DMS 273 treated with DMSO at 0.1 percent for 48 hours (cell line): ENCODE measurements at regions not wholly inside any gene's neighbourhood (a gene's known extent, or its start where the extent isn't known, plus 50 kb on each side); places are given as distances from the start of the nearest gene placed in this dataset.
"Not testable (repeated sequence)": the region's sequence is repeated elsewhere in the genome, so short reads cannot be mapped to it uniquely, and the experiment has no call there.

Experiments
- DNase-seq: peaks from one replicate; lab custom pipeline; 2025; lab: John Stamatoyannopoulos, UW

DNA sequence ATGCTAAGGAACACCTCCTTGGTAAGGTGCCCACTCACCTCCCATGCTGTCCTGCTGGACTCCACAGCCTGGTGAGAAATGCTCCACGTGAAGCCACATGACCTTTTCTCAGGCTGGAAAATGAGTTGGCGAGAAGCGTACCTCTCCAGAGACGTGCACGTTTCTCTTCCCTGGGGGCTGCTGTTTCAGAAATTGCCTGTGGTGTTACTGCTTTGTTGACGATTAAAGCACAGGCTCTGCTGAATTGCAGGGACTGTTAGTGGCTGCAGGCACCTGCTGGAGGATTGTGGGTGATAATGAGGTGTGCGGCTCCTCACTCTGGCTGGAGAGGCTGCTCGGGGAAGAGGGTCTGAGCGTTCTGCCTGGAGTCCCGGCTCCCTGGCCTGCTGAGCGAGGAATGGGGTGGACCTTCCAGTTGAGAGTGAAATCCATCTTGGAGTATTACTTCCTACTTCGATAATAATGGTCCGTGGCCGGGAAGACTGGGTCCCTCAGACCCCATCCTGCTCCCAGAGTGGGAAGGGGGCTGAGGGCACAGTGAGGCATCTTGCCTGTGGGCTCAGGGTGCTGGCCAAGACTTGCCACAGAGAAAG, 199.3 kb upstream of the HDAC4 start:
- DNase-seq: no peak

DNA sequence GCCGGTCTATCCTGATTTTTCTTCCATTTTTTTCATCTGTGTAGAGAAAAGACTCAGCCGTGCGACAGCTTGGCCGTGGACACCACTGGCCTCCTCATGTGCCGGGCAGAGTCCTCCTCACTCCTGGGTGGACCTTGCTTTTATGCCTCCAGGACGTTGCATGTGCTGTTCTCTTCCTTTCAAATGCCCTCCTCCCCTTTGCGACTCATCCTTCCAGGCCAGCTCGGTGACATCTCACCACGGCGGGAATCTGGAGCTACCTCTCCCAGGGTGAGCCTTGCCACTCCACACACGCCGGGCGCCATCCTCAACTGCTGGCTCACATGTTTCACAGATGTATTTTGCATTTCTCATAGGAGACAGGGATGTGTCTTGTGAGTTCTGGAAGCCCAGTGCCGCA, 198.5 kb upstream of the HDAC4 start:
- DNase-seq: no peak

DNA sequence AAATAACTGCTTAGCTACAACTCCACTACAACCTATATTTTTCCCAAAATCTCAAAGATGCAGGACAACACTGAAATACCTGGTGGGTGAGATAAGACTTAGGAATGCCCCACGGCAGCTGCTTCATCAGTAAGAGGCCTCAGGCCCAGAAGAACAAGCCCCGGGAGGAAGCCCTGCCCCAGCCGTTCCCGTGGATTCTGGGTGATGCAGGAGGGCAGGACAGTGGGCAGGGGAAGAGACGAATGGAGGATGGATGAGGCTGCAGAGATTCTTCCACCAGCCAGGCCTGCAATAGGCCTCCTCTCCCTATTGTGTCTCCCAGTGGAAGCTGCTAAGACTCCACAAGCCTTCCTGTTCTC, 197.9 kb upstream of the HDAC4 start:
- no peak for DNase-seq

DNA sequence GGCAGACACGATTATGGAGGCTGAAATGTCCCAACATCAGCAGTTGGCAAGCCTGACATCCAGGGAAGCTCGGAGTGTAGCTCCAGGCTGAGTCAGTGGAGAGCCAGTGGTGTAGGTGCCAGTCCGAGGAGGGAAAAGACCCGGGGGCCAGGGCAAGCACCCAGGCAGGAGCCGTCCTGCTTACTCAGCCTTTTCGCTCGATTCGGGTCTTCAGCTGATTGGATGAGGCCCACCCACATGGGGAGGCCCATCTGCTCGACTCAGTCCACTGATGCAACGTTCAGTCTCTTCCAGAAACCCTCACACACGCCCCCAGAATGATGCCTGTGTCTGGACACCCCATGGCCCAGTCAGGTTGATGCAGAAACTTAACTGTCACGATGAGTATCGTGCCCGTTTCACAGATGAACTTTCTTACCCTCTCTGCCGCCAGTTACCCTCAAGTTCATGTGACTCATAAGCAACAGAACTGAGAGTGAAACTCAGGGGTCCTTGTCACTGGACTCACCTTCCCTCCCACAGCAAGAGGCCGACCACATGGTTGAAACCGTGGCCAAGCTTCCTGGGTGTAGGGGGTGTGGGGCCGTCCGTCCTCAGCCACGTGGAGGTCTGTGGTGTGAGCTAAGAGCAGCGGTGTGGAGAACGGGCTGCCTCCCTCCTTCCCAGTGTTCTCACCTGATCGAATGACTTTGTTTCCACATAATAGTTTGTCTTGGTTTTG, 197.4 kb upstream of the HDAC4 start:
- DNase-seq: no peak

DNA sequence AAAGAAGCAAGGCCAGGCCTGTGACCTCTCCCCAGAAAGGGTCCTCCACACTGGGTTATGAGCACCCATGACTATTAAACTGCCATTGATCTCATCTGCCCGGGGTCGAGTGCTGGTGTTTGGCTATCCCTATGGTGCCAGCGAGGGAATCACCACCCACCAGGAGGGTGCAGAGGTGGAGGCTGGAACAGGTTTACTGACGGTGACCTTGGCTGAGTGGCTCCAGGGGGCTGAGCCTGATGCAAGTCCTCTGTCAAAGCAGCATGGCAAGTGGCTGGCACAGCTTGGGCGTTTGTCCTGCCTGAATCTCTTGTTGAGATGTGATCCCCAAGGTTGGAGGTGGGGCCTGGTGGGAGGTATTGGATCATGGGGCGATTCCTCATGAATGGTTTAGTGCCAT, 196.4 kb upstream of the HDAC4 start:
- no peak for DNase-seq

DNA sequence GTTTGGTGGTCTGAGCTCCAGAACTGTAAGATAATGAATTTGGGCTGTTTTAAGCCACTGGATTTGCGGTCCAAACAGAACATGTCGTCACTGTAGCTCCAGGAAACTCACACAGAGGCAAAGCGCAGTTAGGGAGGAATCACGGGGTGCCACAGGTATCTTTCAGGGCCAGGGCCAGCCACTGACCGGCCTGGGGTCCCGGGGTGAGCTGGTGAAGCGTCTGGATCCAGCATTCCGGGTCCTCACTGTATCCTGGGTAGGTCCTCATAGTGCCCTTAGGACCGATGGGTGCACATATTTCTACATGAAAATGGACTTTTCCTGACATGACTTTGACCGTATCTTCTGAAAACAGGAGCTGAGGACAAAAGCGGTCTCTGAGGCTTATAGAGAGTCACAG, 196.0 kb upstream of the HDAC4 start:
- no peak for DNase-seq

DNA sequence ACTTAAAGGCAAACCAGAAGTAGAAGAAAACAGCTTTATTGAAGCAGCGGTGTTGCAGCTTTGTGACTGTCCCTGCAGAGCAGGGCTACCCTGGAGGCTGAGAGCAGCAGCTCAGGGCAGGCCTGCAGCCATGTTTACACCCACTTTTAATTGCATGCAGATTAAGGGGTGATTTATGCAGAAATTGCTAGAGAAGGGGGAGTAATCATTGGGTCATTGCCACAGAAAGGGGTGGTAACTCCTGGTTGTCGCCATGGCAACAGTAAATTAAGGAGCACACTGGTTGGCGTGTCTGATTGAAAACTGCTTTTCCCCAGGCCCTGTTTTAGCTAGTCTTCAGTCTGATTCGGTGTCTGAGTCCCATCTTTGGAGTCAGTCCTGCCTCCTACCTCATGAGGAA, 195.4 kb upstream of the HDAC4 start:
- no peak for DNase-seq

DNA sequence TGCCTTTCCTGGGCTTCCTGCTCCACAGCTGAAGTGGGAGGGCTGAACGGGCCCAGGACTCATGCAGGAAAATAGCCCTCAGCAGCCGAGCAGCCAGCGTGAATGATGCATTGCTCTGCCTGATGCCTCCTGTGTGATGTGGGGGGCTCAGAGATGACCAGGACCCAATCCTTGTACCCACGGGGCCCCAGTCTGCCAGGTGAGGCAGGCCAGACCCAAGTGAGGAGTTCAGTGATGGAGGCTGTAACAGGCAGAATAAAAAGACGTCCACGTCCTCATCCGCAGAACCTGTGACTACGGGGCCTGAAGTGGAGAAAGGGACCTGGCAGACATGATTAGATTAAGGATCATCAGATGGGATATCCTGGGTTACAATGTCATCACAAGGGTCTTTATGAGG, 194.9 kb upstream of the HDAC4 start:
- no peak for DNase-seq

DNA sequence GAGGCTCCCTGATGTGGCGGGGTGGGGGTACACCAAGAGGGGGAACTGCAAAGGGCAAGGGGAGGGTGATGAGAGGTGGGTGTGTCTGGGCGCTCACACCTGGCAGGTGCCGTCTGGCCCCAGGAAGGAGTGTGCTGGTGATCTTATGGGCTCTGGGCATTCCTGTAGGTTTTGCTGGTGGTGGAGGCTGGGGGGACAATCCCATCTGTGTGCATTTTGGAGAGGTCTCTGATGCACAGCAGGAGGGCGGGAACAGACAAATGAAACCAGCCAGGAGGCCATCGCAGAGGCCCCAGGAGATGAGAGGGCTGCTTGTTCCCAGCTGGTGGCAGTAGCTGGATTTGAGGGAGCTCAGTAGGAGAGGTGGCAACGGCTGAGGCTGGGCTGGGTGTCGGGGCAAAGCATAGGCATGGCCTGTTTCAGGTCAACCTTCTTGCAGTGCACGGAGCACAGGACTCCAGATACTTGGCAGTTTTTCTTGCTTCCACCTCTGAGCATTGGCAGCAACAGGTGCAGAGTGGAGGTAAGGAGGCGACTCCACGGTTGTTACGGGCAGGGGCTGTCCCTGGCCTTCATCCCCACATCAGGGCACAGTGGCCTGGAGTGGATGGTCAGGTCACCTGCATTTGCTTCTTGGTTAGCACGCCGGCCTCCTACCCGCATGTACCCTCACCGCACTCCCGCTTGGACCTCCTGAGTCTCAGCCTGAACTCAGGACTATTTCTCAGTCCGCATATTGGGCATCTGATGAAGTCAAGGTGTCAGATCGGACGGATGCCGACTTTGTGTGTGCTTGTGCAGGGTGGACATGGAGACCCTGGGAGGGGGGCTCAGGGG, 194.2 kb upstream of the HDAC4 start:
- DNase-seq: no peak

DNA sequence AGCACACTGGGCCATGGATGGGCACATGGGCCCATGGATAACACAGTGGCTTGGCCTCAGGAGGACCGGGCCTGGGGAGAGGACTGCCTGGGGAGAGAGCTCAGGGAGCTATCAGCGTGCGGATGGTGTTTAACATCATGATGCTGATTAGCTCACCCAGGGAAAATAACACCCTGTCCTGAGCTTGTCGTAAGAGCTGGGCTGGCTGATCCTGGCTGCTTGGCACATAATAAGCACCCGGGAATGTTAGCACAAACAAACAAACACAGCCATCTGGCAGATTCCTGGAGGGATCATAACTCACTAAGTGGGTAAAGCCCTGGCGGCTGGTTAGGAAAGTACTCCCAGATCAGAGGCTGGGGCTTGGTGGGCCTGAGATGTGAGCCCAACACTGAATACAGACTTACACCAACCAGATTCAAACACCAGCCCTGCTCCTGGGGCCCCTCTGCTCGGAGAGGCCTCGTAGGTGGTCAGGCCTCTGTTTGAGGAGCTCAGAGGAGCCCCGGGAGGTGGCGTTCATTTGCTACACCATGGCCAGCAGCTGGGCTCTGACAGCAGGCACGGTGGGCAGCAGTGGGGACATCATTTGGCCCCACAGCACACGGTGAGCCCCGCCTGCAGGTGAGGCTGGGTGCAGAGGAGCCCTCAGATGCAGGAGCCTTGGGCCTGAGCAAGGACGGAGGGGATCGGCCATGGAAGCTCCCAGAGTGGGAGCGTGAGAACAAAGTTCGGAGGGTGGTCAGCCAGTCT, 193.4 kb upstream of the HDAC4 start:
- peak; percentile 6 for DNase-seq

DNA sequence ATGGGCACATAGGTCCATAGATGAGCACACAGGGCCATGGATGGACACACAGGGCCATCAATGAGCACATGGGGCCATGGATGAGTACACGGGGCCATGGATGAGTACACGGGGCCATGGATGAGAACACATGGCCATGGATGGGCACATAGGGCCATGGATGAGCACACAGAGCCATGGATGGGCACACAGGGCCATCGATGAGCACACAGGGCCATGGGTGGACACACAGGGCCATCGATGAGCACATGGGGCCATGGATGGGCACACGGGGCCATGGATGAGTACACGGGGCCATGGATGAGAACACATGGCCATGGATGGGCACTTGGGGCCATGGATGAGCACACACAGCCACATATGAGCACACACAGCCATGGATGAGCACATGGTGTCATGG, 192.6 kb upstream of the HDAC4 start:
- no peak for DNase-seq

DNA sequence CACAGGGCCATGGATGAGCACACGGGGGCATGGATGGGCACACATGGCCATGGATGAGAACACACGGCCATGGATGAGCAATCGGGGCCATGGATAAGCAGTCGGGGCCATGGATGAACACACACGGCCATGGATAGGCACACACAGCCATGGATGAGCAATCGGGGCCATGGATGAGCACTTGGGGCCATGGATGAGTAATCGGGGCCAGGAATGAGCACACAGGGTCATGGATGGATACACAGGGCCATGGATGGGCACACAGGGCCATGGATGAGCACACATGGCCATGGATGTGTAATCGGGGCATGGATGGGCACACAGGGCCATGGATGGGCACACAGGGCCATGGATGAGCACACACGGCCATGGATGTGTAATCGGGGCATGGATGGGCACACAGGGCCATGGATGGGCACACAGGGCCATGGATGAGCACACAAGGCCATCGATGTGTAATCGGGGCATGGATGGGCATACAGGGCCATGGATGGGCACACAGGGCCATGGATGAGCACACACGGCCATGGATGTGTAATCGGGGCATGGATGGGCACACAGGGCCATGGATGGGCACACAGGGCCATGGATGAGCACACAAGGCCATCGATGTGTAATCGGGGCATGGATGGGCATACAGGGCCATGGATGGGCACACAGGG, 191.9 kb upstream of the HDAC4 start:
- not testable (repeated sequence) for DNase-seq

DNA sequence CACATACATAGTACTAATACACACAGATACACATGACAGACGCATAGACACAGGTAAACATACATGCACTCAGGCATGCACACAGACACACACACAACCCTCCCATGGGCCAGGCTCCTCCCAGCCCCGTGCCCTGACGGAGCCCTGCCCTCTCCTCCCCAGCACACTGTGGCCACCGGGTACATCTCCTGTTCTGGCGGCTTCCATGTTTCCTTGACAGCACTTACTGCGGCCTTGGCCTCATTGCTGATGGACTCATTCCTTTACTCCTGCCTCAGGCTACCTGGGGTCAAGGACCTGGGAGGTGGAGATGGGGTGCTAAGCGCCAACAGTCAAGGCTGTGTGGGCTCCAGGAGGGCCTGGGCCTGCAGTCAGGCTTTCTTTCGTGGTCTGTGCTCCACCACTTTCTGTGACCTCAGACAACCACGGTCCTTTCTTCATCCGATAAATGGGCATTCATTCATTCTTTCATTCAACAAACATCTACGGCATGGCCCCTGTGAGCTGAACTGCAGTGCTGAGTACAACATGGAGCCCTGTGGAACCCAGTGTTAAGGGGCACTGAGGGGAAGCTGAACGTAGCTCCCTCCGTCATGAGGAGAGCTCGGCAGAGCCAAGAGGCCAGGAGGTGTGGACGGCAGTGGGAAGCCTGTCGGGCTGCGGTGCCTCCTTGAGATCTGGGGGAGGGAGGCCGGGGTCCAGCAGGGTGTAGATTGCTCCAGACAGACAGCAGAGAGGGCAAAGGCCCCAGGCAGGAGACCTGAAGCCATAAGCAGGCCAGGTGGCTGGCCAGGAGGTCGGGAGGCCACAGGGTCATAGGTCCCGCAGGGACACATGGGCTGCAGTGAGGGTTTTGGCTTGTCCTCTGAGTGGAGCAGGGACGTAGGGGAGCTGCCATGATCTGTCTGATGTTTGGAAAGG, 190.4 kb upstream of the HDAC4 start:
- DNase-seq: no peak

DNA sequence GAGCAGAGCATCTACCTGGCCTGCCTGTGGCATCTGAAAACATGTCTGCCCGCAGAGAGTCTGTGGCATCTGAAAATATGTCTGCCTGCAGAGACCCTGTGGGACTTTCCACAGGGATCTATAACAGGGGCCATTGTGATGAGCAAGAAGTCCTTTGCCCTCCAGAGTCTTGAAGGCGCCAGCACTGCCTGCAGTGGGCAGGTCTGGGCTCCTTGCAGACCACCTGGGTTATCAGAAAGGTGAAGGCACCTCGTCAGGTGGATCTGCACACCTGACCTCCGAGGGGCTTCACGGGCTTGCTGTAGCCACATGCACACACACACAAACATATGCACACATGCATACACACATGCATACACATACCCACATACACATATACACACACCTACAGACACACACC, 189.5 kb upstream of the HDAC4 start:
- no peak for DNase-seq

DNA sequence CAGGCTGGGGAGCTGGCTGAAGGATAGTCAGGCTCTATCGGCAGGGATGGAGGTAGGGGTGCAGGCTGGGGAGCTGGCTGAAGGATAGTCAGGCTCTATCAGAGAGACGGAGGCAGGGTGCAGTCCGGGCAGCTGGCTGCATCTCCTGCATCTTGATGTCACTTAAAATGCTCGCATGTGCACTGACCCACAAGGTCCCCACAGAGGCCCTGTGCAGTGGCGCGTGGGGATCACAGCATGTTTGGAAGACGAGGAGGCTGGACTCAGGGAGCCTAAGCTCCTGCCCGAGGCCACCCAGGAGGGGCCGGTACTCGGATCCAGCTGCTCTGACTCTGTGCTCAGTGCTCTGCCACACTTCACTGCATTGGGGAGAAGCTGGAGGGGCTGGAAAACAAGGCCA, 189.0 kb upstream of the HDAC4 start:
- no peak for DNase-seq

DNA sequence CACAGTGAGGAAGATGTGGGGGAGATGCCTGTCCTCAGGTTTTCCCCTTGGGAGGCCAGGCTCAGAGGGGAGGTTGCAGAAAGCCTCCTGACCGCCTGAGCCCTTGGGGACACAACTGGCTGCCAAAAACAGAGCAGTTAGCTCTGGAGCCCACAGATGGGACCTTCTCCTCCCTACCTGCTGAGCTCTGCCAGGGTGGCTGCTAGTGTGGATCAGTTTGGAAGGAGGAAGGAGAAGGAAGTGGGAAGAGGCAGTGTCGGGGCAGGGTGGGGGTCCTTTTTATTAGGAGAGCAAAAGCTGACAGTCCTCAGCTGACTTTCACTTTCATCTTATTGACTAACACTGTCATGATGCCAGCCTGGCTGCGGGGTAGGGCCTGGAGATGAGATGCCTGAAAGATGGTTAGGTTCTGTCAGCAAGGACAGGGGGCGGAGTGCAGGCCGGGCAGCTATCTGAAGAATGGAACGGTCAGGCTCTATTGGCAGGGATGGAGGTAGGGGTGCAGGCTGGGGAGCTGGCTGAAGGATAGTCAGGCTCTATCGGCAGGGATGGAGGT, 188.5 kb upstream of the HDAC4 start:
- DNase-seq: no peak

DNA sequence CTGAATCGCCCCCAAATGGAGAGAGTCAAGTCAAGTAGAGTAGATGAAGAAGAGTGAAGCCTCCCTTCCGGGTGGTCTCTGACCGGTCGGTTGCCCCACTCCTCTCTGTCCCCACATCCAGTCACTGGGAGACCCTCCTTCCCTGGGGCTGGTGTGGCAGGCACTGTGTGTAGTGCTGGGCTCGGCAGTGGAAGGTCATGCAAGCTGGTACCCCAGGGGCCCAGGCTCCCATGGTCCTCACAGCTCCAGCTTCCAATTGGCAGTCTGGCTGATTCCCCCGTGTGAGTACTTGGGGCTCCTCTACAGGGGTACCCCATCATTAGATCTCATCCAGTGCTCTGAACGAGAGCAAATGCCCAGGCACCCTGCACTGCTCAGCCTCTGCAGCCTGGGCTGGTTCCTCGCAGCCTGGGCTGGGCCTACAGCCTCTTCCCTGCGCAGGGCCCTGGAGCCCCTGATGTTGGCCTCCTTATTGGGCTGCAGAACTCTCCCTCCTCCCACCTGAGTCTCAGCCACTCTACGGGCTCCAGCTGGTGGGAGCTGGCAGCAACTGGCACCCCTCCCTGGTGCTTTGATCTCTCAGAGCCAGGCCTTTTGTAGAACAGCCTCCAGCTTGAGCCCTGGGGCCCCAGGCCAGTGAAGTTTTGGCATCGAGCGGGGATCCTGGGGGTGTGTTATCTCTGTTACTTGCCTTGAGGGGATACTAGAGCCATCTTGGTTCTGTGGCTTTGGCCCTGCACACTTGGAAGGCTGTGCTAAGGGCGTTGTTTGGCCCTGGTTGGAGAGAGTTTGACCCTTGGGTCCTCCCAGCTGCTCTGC, 187.8 kb upstream of the HDAC4 start:
- no peak for DNase-seq

DNA sequence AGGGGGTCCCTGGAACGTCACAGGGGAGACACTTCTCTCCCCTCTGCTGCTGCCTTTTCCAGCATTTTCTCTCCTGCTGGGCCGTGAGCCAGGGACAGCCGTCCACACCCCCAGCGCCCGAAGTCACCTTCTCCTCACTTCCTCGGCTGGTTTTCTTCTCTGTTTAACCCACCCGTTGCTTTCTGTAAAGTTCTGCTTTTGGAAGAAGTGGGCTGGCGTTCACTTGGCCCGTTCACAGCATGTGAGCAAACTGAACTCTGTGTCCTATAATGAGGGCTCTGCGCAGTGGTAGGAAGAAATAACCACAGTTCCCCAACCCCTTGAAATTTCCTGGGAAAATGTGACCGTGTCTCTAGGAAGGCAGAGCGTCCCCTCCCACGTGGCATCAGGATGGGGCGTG, 187.0 kb upstream of the HDAC4 start:
- DNase-seq: no peak

DNA sequence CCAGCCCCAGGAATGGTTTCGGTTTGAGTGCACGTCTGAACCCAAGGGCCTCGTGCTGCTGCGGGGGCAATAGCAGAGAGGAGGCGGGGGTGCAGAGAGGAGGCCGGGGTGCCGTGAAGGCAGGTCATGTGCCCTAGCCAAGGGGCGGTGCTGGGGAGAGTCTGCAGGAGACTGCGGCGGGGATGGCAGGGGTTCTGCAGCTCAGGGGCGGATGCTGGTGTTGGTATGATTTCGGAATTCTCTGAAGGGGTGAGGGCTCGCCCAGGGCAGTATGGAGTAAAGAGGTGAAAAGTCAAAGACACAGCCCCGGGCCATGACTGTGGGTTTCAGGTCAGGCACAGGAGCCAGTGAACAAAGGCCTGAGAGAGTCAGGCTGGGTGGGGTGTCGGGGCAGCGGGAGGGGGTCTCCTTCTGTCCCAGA, 186.5 kb upstream of the HDAC4 start:
- DNase-seq: no peak
